ENCODE measurements at regions not wholly inside any gene's neighbourhood (a gene's known extent, or its start where the extent isn't known, plus 50 kb on each side); places are given as distances from the start of the nearest gene placed in this dataset.

DNA sequence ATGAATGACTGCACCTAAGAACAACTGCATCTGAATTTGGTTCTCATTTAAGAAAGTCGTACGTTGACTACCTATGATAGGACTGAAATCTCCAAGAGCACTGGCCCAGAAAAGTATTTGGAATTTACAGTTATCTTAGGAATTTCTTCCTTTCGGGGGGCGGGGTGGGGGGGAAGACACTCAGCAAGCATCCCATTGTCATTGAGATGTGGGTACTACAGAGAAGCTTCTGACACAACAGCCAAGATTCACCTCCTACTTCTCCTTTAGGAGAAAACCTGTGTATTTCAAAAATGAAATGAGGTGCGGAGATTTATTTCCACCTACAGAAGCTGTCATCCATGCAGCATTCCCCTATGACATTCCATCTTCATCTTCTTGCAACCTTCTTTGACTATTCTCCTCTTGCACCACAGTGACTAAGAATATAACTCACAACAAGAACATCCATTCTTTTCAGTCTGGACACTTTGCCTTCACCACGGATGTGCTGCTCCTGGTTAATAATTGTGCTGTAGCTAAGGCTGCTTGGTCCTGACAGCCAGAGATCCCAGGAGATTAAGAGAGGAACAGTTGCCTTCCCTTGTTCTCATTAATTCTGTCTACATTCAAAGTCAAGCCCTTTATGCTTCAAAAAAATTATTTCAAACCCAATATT lies 98.4 kb upstream of the FRMD4A start:
- H3K9me1 ChIP-seq (ENCODE audit: control insufficient read depth, insufficient read depth, low read length) = no peaks in the 10 kb centered on the region
- no peaks in the 10 kb centered on the region for H3K79me2 ChIP-seq (ENCODE audit: control insufficient read depth, insufficient read depth, low read length)
- TF ChIP-seq POLR3G (IDR thresholded peaks at IDR 0.05; ENCODE audit: extremely low read depth, insufficient read length, insufficient replicate concordance) (no peak), NFIC (IDR thresholded peaks at IDR 0.05) (no peak), RAD51 (IDR thresholded peaks at IDR 0.05; ENCODE audit: borderline replicate concordance, low read depth) (no peak), ZBTB1 (CRISPR knock-in tag; IDR thresholded peaks at IDR 0.05; ENCODE audit: borderline replicate concordance, low read depth) (no peak), ZNF644 (tag; IDR thresholded peaks at IDR 0.05; ENCODE audit: low read depth) (no peak), HDAC3 (IDR thresholded peaks at IDR 0.05; ENCODE audit: borderline replicate concordance, partially characterized antibody) (no peak), PML (IDR thresholded peaks at IDR 0.05; ENCODE audit: low read length) (no peak), FOXK1 (CRISPR knock-in tag; IDR thresholded peaks at IDR 0.05; ENCODE audit: borderline replicate concordance) (no peak)
- TF ChIP-seq, protein P1, sequence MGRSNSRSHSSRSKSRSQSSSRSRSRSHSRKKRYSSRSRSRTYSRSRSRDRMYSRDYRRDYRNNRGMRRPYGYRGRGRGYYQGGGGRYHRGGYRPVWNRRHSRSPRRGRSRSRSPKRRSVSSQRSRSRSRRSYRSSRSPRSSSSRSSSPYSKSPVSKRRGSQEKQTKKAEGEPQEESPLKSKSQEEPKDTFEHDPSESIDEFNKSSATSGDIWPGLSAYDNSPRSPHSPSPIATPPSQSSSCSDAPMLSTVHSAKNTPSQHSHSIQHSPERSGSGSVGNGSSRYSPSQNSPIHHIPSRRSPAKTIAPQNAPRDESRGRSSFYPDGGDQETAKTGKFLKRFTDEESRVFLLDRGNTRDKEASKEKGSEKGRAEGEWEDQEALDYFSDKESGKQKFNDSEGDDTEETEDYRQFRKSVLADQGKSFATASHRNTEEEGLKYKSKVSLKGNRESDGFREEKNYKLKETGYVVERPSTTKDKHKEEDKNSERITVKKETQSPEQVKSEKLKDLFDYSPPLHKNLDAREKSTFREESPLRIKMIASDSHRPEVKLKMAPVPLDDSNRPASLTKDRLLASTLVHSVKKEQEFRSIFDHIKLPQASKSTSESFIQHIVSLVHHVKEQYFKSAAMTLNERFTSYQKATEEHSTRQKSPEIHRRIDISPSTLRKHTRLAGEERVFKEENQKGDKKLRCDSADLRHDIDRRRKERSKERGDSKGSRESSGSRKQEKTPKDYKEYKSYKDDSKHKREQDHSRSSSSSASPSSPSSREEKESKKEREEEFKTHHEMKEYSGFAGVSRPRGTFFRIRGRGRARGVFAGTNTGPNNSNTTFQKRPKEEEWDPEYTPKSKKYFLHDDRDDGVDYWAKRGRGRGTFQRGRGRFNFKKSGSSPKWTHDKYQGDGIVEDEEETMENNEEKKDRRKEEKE (IDR thresholded peaks at IDR 0.05; ENCODE audit: borderline replicate concordance in 1 of 2, control insufficient read depth in 1 of 2, low read depth in 2 of 2, low read length in 1 of 2) = no peak
- H3K4me2 ChIP-seq (ENCODE audit: insufficient read depth, low read length) = no peak overlapping the region
- intact Hi-C loops (cut with micrococcal nuclease) (no loop called here), in situ Hi-C loops (cut with MboI) (no loop called here)
- no TSS peak for BruUV-seq (replicated peaks)
- FAIRE-seq = no peak
- no peak for ATAC-seq
- H3K27me3 ChIP-seq (ENCODE audit: control insufficient read depth in 2 of 2, insufficient read depth in 2 of 2, low read length in 2 of 2) = peaks cover 0 to 7% of the 10 kb centered on the region in 2 experiments; a peak in 2 of 5 replicates
- DNase-seq (ENCODE audit: extremely low read depth in 1 of 4, low spot score in 3 of 4) = no peak
- POLR2A ChIA-PET = no interaction called here
- no peaks in the 10 kb centered on the region for H4K20me1 ChIP-seq (replicated peaks; ENCODE audit: control insufficient read depth, insufficient read depth, low read length)
- H3K4me3 ChIP-seq = no peak overlapping the region
- H3K4me1 ChIP-seq (replicated peaks in 1 of 2; ENCODE audit: control insufficient read depth in 2 of 2, insufficient read depth in 2 of 2, low read length in 2 of 2) = no peaks in the 10 kb centered on the region
- no peak overlapping the region for H3K27ac ChIP-seq (ENCODE audit: extremely low read depth, low read depth, low read length)
- no peaks in the 10 kb centered on the region for H3K9me3 ChIP-seq (replicated peaks; ENCODE audit: control insufficient read depth, insufficient read depth, low read depth, low read length)
- H2AFZ ChIP-seq (ENCODE audit: low read depth, low read length) = no peak overlapping the region
- CTCF ChIA-PET (ENCODE audit: low intra/inter-chr PET ratio) = no interaction called here
- no peaks in the 10 kb centered on the region for H3K36me3 ChIP-seq (ENCODE audit: control insufficient read depth, insufficient read depth, low read length)
- WGBS (ENCODE audit: insufficient coverage, low coverage, missing lambda C conversion rate) = 0% methylated on average over 5 of the region's 6 CpGs
- H3K9ac ChIP-seq (ENCODE audit: insufficient read depth in 1 of 2, low read depth in 2 of 2, low read length in 2 of 2) = no peak overlapping the region

Measured in K562 (cell line).